ENCODE measurements at regions not wholly inside any gene's neighbourhood (a gene's known extent, or its start where the extent isn't known, plus 50 kb on each side); places are given as distances from the start of the nearest gene placed in this dataset.

- TF ChIP-seq POLR2A (IDR thresholded peaks at IDR 0.05; ENCODE audit: low read length) (no peak), GATA1 (IDR thresholded peaks at IDR 0.05; ENCODE audit: low read depth, low read length) (no peak)
Observed at GRCh38 chr22:22818861-22819855, 68.5 kb upstream of the IGLL5 start.
